ENCODE measurements at regions not wholly inside any gene's neighbourhood (a gene's known extent, or its start where the extent isn't known, plus 50 kb on each side); places are given as distances from the start of the nearest gene placed in this dataset.

DNA sequence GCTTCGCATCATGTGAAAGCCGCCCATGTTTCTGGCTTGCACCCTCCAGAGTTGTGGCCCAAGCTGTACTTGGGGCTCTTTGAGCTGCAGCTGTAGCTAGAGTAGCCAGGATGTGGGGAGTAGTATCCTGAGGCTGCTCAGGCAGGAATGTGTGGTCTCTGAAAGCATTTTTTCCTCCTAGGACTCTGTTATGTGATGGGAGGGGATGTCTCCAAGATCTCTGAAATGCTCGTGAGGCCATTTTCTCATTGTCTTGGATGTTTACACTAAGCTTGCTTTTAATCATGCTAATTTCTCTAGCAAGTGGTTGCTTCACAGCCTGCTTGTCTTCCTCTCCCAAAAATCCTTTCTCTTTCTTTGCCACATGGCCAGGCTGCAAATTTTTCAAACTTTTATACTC lies 687.6 kb downstream of the DCDC2C start:
- DNase-seq = no peak

DNA sequence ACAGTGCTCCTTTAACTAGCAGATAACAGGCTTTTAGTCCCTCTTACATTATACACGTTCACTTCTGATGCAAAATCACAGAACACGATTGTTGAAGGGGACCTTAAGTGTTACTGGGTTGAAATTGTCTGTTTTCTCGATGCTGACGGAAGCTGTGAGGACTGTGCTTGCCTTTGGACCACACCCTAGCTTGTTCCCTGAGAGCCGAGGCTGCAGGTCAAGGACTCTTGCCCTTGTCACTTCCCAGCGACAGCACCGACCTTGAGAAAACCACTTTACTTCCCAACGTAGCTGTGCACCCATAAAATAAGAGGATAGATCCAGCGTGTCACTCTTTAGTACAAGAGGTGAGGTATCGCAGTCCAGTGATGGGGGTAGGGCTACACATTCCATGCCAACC lies 701.0 kb downstream of the DCDC2C start:
- no peak for DNase-seq

DNA sequence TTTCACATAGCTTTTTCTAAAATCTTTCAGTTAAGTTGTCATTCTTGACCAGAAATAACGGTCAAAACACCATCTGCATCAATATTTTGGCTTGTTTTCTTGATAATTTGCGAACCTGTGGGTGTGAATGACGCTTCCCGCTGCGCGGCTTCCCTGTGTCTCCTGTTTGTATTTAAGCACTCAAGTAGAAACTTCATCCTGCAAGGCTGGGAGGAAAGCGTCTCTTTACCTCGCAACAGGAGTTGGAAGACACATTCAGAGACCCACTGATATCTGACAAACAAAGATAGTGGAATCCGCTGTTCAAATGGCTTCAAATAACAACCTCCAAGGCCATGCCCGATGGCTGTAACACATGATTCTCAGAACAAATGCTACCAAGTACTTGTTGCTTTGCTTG lies 704.9 kb downstream of the DCDC2C start:
- no peak for DNase-seq

DNA sequence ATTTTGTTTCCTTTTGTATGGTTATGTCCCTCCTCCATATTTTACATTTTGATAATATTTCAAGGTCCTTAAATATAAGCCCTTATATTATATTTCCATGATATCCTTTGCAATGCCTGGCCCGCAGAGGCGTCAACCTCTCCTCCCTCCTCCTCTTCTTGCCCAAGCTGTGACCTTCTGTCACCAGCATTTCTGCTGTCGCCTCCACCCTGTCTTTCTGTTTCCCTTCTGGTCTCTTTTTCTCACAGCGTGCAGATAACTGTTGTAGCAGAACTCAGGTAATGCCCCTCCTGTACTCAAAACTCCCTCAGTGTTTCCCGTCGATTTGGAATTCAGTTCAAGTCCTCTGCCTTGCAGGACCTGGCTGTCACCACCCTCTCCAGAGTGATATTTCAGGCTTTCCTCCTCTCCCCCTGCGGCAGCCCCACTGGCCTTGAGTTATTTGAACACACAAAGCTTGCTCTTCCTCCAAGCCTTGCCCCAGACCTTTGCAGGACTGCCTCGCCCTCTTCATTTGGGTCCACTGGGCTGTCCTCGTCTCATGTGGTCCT lies 709.3 kb downstream of the DCDC2C start:
- DNase-seq = no peak

DNA sequence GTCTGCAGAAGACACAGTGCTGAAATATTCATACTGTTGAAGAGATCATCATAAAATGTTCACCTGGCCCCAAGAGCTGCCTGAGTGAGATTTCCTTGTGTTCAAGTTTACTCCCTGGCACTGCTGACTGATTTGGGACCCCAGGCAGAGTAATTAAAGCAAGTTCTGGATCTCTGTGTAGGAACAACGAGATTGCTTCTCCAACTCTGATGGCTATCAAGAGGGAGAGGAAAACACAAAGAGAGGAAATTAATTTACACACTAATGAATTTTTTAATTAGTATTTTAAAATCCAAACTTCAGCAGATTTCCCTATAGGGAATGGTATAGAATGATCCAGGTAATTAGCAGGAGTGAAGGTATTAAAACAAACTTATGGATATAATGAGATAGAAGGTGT lies 711.8 kb downstream of the DCDC2C start:
- no peak for DNase-seq

DNA sequence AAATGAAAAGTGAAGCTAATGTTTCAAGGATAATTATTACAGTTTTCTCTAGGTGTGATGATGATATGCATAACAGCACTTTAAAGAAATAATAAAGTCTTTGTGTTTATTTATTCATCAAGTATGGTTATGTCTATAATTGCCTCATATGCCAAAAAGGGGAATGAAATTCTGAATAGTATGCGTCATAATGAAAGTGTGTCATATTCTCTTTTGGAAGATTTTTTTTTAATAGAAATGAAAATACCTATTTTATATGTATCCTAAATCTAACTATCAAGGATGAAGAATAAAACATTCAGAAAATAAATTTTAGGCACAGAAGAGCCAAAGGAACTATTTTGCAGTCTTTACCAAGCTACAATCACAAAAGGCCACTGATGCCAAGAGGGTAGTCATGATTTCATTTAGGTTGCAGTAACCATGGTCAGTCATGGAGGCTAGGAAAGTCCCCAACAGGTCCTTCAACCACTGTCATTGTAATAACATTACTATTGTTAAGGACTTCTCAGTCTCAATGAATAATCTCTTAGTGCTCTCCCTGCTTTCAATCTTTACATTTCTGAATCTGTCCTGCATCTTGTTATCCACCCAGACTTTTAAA lies 712.5 kb downstream of the DCDC2C start:
- no peak for DNase-seq

DNA sequence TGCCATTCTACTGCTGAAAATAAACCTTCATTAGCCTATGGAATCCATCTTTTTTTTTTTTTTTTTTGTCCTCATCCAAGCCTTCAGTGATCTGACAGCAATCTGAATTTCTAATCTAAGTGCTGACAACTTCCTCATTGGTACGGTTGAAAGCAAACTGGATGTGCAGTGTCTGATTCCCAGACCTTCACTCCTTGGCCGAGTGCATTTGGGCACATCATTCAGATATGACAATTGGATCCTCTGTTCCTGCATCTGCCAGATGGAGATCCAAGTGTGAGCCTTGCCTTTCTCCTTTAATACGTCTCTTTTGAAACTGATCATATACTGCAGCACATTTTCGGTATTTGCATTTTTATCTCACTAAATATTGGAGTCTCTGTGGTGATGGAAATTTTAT lies 713.1 kb downstream of the DCDC2C start:
- no peak for DNase-seq

DNA sequence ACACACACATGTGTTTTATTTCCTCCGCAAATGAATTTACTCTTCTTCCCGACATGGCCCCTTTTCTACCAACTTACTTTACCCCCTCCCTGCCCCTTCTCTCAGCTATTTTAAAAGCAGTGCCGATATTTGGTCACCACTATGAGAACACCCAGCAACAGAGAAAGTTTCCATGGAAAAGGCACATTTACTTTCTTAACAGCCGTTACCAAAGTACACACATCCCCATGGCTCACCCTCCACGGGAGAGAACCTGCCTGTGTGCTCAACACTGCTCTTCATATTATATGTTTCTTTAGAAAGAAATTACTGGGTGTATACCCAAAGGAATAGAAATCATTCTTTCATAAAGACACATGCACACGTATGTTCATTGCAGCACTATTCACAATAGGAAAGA lies 714.4 kb downstream of the DCDC2C start:
- DNase-seq = no peak

DNA sequence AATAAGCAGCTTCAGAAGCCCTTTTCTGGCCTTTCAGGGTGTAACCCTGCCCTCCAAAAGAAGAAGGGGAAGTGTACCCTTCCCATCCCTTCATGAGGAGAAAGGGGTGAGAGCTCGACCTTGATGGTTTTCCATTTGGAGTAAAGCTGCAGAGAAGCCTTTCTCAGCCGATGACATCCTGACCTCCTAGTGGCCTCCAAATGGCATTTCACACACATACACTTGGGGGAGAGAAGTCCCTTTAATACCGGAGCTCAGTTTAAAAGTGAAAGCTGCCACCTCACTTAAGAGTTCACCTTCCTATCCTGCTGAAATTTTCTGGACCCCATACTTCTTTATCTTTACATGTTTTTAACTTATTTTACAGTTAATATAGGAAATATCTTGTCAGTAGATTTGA lies 716.7 kb downstream of the DCDC2C start:
- DNase-seq = no peak

DNA sequence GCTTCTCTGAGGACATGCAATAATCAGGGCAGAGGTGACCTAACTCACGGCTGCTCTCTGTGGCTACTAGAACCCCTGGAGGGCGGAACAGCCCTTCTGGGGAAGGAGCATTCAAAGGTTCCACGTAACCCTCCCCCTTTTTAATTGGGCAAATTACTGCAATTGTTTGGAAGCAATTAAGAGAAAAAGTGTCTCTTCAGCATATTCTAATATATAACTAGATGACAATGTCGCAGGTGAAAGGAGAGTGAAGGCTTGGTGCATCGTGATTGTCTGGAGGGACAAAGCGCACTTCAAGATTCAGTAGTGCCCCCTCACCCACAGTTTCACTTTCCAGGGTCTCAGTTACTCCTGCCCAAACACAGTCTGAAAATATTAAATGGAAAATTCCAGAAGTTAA lies 720.8 kb downstream of the DCDC2C start:
- no peak for DNase-seq

DNA sequence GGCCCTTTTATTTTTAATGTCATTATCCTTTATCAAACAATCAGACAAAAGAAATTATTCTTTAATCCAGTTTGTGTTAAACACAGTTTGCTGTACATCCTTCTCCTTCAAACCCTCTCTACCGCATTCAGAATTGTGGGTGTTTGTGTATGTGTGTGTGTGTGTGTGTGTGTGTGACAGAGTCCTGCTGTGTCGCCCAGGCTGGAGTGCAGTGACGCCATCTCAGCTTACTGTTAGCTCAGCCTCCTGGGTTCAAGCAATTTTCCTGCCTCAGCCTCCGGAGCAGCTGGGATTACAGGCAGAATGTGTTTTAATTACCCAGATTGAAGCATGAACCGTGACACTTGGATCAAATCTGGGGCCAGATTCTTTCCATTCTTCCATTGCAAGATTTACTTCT lies 723.7 kb downstream of the DCDC2C start:
- DNase-seq = no peak

DNA sequence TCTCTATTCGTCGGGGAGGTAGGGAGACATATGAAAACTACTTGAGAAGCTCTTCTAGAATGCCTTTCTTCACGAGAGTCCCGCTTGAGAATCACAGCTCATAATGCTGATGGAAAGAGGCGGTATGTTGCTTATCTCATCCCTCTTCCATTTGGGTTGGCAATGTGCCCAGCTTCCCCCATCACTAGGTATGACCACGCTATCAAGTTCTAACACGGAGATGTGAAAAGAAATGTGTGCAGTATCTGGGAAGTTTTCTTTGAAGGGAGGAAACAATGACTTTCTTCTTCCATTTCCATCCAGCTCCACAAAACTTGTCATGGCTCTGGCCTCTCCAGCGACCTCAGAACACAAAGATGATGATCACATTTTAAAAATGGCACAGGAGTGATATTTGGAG lies 742.4 kb downstream of the DCDC2C start:
- no peak for DNase-seq

DNA sequence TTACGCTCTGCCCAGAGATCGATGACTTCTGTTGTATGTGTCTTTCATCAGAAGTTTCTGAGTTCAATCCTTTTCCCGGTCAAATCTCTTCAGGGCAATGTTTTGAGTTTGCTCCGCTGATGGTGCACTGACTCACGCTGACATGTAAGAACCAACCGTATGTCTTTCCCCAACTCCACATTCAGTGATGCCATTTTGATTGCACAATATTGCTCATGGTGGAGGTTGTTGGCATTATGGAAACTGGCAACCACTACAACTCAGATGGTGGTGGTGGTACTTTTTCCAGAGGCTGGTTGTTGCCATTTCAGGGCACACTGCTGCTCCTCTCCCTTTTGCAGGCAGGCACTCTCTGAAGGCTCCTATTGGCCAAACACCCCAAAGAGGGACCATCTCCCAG lies 751.5 kb downstream of the DCDC2C start:
- DNase-seq = no peak

DNA sequence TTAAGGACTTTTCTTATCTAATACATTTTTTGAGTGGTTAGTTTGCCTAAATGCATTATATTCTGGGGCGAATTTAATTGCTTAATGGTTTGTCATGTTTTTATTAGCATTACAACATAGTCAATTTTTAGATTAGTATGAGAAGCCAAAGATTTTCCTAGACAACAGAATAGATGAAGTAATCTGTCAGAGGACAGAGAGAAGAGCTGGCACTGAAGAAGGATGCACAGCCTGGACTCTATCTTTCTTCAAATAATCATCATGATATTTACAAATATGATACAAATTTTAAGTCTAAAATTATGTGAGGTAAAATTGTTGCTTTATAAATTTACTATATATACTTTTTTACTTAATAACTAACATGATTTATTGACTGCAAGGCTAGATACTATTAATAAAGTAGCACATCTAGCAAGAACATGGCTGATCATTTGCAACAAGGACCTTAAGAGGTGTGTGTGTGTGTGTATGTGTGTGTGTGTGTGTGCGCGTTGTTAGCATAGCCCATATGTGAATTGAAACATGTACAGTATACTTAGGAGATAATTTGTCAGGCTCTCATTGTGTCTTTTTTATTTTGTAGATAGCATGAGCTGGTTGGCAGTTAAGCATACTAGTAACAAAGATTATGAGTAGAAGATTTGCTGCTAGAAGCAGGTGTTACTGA lies 752.2 kb downstream of the DCDC2C start:
- DNase-seq = no peak

DNA sequence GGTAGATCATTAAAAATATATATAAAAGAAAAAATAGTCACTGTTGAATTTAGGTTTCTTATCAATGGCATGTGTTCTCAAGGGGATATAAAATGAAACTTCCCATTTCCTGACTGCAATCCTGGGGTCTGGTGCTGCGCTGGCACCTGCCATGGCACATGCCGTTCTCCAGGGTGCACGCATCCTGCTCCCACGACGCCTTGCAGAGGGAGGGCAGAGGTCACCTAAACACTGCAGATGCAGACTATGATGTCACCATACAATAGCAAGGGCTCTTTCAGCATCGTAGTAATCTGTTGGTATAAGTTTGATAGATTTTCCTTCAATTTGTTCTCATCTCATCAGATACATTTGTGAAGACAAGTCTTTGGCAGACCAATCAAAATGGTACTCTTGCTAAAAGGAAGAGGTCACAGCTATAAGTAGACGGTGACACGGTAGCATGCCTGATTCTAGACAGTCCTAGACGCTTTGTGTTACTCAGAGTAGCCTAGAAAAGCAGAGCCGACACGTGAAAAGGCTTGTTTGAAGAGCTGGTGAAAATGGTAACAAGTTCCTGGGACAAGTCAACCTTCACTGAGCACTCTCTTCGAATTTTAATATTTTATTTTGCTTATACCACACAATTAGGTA lies 761.4 kb downstream of the DCDC2C start:
- no peak for DNase-seq

DNA sequence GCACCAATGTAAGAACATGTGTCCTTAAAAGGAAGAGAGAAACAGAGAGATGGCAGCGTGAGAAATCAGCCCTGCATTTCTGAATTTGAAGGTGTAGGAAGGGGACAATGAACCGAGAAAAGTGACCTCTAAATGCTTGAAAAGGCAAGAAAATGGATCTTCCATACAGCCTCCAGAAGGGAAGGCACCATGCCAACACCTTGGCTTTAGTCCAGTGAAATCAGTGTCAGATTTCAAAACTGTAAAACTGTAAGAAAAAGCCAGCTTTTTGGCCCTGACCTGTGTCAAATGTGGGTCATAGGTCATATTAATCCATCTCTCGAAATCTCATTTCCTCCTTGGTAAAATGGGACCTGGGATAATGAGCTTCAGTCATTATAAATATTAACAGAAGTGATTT lies 762.3 kb downstream of the DCDC2C start:
- no peak for DNase-seq

DNA sequence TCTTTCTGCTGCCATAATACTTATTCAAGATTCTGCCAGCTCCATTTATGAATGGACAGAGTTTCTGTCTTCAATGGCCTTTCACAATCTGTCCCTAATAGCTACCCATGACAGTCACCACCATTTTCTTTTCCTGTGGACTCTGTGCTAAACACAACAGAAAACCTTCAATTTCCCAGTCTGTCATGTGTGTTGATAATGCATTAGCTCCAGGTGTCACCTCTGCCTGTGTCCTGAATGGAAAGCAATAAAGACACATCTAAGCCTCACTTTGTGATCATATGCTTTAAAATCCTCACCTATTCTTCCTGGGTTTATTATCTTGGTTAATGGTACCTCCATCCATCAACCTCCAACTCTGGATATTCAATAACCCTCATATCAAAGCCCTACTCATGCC lies 772.2 kb downstream of the DCDC2C start:
- DNase-seq = no peak

DNA sequence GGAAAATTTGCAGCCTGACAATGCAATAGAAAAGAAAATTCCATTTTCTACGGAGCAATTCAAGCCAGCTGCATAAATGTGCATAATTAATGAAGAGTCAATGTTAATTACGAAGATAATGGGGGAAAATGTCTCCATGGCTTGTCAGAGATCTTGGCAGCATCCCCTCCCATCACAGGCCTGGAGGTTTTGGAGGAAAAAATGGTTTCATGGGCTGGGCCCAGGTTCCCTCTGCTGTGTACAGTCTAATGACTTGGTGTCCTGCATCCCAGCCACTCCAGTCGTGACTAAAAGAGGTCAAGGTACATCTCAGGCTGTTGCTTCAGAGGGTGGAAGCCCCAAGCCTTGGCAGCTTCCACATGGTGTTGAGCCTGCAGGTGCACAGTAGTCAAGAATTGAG lies 779.7 kb downstream of the DCDC2C start:
- DNase-seq = no peak

DNA sequence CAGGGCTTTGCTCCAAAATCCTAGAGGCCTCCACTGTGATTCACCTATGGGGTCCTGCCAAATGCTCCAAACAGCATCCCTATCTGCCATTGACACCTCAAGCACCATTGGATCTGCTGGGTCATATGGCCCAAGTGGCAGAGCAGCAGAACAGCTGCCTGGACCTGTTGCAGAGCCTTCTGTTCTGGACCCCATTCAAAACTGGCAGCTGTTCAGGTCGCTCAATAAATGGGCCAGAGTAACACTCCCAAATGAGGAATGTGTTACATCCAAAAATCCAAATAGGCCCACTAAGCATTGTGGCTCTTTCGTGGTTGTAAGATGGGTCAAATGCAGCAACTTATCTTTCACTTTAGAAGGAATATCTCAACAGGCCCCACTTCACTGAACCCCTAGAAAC lies 783.6 kb downstream of the DCDC2C start:
- DNase-seq = no peak

DNA sequence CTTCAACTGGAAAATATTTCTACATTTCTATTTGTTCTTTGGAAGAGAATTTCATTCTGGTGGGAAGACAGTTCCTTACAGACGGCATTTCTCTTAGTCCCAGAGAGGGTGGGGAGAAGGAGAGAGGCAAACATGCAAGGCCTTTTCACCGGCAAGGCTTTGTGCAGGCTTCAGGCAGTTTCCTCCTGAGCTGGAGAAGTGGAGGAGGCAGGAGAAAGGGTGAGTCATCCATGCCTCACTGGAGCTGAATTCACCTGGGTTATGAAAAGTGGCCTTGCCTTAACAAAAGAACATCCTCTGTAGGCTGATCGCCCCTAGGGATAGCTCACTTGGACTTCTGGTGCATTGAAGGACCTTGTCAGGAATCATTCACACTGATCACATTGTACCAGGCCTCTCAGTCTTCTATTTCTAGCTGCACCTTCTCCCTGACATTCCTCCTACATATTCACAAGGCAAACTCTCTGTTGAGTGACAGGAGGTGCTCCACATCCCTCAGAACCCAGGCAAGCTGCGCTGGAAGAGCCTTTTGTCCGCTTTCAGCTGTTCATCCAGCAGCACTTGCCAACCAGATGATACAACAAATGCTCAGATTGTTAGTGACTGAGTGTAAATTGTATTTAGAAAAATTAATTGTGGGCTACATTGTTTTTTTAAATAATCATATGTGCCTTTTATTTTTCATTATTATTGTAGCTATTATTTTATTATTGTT lies 796.1 kb downstream of the DCDC2C start:
- no peak for DNase-seq

DNA sequence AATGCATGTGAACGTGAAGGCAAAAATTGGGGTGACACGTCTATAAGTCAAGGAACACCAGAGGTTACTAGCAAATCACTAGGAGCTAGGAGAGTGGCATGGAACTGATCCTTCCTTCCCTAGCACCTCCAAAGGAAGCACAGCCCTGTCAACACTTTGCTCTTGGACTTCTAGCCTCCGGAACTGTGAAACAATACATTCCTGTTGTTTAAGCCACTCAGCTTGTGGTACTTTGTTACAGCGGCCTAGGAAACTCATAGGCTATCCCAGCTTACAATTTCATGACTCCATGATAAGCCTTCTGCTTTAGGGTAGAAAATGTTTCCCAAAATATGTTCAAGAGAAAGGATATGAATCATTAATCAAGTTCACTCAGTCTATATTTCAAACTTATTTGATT lies 798.1 kb downstream of the DCDC2C start:
- no peak for DNase-seq

DNA sequence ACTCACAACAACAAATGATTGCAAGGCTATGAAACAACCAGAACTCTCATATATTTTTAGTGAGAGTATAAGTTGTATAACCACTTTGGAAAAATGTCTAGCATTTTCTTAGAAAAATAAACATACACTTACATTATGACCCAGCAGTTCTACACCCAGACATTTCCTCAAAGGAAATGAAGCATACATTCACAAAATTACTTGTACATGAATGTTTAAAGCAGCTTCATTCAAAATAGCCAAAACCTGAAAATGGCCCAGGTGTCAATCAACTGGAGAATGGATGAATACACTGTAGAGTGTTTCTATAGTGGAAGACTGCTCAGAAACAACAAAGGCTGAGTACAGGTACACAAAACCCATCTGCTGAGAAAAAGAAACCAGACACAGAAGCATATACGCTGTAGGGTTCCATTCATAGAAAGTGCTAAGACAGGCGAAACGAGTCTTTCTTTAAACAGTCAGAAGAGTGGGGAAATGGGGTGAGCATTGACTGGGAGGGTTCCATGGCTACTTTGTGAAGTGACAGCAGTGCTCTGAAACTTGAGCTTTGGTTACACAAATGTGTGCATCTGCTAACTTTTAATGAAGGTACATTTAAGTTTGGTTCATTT lies 799.0 kb downstream of the DCDC2C start:
- no peak for DNase-seq

DNA sequence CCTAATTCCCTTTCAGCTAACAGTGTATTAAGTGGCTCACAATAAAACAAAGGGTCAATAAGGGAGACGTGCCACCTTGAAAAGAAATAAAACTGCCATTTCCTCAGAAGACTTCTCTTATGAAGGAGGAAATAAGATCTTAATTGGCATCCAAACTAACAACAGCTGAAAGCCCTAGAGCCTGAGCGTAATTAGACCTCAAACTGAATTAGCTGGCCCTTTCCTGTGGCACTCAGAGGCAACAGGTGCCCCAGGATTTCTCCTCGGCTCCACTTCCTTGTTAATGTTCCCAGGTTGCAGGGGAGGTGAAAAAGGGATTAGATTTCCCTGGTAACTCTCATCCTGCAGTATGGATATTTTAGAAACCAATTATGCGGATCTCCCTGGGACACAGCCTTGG lies 804.3 kb downstream of the DCDC2C start:
- DNase-seq = no peak

Measured in activated CD8-positive, alpha-beta memory T cell treated with anti-CD3 and anti-CD28 coated beads for 24 hours (primary cell).